GM21528 (cell line): ENCODE measurements at regions not wholly inside any gene's neighbourhood (a gene's known extent, or its start where the extent isn't known, plus 50 kb on each side); places are given as distances from the start of the nearest gene placed in this dataset.
"Not testable (repeated sequence)": the region's sequence is repeated elsewhere in the genome, so short reads cannot be mapped to it uniquely, and the experiment has no call there.

Experiments
- ATAC-seq: cut with Tn5 transposase; IDR thresholded peaks from one replicate; pipeline ENCODE4 v1.9.1; 2021; ENCODE audit warnings: mild to moderate bottlenecking, moderate library complexity; ENCODE audit not compliant: unreplicated experiment, low FRiP score

DNA sequence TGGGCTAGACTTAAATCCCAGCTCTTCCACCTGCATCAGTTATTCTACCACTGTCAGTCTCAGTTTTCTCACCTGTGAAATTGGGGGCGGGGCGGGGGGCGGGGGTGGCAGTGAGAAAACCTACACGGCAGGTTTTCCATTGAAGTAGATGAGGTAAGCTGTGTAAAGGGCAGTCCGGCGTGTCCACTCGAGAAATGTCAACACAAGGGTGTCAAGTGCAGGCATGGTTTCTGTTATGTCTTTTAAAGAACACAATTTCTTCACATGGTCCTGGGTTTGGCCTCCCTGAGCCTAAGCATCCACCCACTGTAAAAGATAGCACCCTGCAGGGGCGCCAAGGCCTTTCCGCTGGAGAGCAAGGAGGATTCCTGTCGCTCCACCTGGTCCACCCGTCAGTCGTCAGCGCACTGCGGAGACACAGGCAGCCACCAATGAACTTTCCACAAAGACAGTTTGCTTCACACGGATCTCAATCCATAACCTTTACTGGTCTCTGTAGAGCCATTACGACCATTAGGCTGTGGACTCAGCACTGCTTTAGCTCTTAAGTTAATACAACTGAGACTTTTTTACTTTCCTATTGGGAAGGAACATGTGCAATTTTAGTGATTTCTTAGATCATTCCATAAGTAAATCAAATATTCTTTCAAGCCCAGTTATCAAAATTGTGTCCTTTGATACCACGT, 99.5 kb upstream of the FOXB1 start:
- no peak for ATAC-seq

DNA sequence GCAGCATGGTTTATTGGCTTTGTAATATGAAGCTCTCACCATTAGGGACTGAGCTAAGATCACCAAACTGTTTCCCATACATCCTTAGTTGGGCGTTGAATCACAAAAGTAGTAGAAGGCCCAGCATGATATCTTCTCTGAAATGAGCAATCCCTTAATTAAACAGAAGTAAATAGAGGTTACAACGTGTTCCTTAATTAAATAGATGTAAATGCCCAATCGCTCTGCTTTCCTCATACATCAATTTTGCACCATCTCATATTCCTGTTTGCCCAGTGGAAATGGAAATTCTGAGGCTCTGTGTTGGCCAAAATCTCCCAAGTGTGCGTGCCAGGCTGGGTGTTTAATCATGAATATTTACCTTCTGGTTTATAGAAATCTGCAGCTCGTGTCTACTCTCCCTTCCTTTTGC, 107.4 kb upstream of the FOXB1 start:
- no peak for ATAC-seq

DNA sequence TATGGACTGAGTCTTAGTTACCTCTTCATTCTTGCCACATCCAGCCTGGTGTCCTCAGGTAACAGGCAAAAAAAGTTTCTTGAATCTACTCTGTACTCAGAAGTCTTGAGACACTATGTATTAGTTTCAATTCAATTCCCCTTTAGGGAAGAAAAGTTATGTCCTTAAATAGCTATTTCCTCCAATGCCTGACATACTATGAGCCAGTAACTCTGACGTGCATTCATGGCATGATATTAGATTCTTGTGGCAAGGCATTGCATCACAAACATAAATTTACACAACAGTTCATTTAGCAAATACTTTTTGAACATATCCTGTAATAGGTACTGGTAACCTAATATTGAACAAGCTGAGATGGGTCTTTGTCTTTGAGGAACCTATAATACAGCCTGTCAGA, 109.3 kb upstream of the FOXB1 start:
- ATAC-seq = no peak

DNA sequence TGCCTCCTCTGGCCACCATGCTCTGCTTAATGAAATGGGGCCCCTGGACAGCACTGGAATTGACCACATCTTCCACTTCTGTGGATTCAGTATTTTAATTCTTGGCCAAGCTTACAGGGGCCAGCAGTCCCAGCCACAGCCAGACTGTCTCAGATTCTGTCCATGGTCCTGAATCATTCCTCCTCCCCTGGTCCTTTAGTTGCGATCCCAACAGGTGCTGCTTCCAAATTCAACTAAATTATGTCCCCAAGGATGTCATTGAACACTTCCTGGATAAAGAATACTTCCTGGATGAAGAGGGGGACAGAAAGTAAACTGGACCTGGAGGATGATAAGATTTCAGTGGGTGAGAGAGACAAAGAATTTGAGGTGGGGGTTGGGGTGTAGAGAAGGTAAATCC, 111.1 kb upstream of the FOXB1 start:
- ATAC-seq = no peak

DNA sequence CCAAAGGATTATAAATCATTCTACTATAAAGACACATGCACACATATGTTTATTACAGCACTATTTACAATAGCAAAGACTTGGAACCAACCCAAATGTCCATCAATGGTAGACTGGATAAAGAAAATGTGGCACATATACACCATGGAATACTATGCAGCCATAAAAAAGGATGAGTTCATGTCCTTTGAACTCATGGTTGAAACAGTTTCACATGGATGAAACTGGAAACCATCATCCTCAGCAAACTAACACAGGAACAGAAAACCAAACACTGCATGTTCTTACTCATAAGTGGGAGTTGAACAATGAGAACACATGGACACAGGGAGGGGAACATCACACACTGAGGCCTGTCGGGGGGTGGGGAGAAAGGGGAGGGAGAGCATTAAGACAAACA, 116.2 kb upstream of the FOXB1 start:
- ATAC-seq = not testable (repeated sequence)

DNA sequence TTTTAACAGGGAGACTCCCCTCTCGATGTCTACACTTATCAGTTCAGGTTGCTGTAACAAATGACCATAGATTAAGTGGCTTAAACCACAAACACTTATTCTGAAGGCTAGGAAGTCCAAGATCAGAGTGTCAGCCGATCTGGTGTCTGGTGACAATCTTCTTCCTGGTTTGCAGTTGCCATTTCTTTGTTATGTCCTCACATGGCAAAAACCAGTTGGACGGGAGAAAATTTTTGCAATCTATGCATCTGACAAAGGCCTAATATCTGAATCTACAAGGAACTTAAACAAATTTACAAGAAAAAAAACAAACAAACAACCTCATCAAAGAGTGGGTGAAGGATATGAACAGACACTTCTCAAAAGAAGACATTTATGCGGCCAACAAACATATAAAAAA, 116.9 kb upstream of the FOXB1 start:
- ATAC-seq = no peak

DNA sequence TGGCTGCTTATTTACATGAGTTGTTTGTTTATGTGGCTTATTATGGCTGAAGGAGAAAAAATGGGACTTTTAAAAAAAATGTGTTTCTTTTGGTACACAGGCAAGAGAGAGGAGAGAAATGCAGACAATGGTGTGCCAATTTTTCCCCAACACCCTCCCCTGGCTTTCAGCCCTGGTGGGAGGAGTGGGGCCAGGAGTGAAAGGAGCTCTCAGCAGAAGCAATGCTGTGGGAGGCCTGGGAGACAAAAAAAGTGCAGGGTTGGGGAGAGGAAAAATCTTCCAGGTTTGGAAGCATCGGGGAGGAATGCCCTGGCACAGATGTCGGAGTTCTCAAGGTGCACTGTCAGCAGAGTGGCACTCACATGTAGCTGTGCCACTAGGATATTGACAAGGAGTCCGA, 117.7 kb upstream of the FOXB1 start:
- no peak for ATAC-seq

DNA sequence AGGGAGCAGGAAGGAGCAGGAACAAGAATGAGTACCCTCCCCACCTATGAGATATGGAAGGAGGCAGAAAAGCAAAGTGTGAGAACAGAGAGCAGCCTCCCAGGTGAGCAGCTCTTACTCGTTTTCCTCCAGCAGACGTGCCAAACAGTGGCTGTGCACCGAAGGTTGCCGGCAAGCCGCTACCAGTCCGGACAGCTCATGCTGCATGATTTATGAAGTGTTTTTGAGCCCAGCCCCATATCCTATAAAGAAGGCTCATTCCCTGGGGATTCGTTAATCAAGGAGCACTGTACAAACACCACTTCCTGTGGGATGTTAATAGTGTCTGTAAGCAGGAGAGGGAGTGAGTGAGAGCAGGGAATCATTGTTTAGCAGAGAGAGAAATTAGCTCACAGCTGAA, 118.3 kb upstream of the FOXB1 start:
- ATAC-seq = no peak

DNA sequence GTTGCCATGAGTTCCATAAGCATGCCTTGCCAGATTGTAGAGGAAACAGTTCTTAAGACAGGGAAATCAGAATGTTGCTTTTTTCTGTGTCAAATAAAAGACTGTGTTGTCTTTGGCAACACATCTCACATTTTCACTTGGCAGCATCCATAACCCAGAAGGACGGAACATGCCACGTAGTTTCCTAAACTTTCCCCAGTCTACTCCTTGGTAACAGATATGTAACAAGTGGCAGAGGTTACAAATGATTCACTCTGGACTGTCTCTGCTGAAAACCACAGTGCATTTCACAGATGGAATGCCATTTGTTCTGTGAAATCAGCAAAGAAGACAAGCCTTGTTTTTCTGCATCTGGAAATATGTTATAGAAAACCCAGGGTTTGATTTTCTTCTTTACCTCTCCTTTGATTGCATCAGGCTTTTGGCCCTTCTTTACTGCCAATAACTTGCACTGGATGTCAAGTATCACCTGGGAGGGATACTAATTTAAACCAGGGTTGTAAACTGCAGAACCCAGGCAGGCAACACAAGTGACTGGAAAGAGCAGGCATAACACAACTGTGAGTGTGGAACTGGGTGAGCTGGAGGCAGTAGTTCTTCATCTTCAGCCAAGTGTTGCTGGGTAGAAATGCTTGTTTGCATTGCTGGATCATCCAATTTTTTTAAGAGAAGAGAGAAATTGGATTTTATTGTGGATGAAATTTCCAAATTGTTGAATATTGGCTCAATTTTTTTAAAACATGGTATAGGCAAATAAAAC, 124.4 kb upstream of the FOXB1 start:
- ATAC-seq = no peak

DNA sequence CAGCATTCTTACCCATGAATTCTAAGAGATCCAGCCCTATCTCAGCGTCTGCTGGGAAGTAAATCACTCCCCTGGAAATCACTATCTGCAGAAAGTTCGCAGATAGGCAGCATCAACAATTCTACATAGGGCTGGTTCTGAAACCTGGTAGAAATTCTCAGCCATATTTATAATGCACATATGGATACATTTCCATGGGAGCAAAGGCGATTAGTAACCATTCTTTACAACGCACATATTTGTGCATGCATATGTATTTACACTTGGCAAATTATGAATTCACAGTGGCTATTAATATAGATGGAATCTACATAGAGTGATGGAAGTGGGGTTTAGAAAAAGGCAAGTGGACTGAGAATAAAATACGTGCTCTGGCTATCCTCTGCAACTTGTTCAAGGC, 128.0 kb upstream of the FOXB1 start:
- no peak for ATAC-seq

DNA sequence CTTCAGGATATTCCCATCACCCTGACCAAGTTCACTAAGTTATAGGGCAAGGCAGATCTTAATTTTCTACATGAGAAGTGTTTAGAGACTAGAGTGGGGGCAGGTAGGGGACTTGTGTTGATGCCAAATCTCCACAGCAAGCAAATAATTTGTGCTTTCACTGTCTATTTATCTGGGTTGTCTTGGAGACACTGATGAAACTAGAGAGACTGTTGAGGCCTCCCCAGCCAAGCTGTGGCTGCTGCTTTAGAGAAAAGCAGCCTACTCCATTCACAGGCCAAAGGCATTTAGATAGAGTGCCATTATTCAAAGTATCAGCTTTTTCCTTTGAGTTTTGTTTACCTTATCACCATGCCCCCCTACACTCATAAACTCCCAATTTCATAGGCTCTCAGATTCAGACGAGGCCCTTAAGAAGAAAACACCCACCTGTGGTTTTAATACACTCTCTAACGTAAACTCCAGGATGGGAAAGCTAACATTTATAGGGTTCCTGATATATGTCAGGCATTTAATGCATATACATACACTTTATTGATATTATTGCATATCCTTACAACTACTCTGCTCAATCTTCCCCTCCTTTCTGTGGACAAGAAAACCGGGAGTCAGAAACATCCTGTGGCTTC, 130.4 kb upstream of the FOXB1 start:
- no peak for ATAC-seq

DNA sequence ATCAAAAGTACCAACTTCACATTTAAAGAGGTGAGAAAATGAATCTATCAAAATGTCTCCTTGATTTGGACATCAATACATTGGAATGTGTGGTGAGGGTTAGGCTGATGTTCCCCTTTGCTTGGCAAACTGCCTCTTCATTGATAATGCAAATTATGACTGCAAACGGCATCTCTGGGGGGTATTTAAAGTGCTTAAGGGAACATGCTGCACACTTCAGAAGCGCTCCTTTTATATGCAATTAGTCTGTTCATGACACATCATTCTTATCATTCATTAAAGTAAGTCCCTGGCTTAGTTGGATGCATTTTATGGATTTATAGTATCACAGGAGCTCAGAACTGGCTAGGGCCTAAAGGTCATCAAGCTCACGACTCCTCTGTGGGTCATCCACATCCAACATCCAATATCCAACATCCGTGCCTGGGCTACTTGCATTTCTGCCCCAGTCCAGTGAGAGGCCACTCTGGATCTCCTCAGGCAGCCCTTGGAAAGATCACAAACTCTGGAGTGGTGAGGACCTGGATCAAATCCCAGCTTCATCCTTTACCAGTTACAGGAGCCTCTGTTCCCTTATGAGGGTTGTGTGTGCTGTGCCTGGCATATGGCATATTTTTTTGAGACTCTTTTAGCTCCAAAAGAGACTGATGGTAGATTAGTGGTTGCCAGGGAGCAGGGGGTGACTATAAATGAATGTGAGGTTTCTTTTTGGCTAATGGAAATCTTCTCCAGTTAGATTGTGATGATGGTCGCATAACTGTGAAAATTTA, 136.8 kb upstream of the FOXB1 start:
- ATAC-seq = no peak

DNA sequence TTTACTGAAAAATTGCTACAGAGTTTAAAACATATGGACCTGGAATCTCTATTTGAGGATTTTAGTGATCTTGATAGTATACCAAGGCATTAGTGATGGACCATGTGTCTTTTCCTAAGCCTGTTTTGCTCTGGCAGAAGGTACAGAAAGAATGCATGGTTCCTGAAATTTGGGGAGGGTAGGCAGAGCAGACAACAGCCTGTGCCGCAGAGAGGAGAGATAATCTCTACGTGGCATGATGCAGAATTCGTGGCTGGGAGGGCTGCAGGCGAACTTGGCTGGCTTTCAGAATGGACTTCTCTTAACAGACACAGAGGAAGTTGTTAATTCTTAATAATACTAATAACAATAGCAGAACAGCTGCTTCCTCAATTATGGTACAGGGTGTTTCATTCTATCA, 137.5 kb upstream of the FOXB1 start:
- no peak for ATAC-seq

DNA sequence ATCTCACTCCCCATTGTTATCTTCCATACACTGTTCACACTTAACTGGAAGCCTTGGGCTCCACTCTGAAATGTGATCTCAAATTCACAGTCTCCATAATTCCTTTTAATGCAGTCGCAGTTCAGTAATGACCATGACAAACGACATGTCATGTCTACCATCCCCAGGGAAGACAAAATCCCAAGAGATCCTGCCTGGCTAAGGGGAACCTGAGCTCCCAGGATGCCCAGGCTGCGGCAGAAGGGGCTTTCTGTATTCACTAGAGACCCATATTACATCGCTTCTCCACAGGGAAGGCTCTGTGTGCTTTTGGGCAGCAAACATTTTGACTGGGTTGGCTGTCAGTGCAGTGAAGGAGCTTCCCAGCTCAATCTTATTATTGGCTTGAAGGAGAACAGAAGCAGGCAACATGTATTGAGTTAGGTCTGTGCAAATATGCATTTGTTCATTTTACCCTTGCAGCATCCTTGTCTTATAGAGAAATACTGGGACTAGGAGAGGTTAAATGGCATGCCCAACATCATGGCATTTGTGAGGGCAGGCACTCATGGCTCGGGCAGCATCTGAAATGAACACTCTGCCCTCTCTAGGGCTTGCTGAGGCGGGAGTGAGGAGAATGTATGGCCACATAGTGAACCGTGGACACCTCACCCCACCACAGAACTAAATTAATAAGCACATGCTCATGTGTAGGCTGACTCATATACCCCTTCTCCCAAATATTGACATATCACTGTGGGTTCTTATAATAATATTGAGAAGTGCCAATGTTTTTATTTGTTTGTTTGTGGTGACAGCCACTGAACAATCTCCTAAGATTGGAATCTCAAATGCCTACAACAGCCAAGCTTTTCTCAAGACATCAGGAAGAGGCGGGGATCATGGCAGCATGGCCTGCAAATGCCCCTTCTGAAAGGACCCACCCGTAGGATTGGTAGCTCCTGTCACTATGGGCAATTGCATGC, 141.6 kb upstream of the FOXB1 start:
- no peak for ATAC-seq

DNA sequence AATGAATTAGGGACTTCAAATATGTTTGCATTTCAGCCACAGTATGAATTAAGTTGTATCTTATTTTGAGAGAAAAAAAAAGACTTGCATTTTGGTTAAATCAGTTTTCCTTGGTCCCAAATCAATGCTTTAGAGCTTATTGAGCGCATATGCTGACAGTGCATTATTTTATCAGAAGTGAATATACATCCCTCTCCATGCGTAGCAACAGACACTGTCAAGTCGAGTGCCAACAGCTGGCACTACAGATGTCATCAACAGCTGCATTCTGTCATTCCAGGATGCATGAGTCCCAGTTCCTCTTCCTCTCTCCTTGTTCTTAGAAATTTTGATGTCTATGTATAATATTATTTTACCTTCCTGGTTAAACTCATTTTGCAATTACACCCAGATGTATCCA, 156.1 kb upstream of the FOXB1 start:
- ATAC-seq = no peak

DNA sequence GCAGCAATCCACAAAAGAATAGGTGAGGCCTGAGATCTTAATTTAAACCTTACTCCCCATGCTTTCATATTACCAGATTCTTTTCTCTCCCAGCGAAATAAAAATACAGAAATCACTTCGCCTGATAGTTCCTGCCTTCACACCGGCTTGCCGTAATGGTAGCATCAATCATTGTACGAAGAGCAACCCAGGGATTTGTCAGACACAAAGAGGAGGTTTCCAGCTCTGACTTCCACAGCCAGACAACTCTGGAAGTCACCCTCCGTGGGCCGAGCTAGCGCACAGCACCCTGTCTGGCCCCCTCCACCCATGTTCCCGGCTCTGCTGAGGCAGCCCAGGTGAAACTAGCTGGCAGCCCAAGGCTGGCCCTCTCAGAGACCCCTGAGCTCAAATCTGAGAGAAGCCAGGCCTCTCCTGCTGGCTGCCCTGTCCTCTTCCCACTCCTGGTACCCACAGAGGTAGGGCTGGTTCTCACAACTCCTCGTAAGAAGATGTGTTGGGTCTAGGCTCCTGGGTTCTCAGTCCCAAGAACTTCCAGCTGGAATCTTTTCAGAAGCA, 156.9 kb upstream of the BNIP2 start:
- ATAC-seq = no peak

DNA sequence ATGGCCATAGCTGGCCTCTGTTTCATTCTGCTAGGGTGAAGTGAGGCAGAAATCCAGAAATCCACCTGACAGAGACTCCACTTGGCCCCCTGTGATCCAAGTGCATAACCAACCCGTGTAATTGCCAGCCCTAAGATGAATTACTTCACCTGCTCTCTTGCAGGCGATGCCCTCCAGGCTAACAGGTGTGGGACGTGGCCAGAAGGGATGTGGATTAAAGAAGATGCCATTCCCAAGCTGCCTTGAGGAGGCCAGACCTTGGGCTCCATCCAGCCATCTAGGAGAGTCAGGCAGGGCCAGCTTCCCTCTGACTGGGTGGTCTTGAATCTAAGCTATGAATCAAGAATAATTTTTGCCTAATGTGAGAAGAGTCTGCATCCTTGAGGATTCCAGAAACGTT, 154.5 kb upstream of the BNIP2 start:
- no peak for ATAC-seq

DNA sequence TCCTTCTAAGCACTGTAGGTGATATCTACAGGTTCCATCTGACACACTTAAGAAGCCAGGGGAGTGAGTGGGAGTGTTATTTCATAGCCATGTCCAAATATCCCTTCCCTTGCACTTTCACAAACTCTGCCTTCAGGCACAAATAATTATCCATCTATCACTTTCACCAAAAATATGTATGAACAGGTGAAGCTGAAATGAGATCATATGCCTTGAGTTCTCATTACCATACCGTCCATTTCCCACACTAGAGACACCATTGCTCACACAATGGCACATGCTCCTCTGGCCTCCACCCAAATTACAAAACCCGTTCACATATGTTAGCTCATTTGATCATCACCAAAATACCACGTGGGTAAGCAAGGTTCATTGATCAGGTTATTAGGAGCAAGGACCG, 151.9 kb upstream of the BNIP2 start:
- no peak for ATAC-seq

DNA sequence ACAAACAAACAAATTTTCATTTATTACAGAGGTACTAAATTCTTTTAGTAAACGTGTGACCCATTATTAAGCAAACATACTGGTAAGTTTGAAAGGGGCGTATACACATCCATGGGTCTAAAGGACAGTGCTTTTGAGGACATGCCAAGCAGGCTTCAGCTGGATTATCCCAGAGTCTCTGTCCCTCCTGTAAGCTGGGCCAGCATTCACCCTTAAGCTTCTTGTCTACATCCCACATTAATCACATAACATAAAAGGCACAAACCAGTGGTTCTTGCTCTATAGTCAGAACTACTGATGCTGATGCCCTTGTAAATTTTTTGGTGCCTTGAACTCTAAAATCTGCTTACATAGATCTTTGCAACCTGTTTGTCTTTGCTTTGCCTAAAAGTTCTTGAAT, 150.8 kb upstream of the BNIP2 start:
- ATAC-seq = no peak

DNA sequence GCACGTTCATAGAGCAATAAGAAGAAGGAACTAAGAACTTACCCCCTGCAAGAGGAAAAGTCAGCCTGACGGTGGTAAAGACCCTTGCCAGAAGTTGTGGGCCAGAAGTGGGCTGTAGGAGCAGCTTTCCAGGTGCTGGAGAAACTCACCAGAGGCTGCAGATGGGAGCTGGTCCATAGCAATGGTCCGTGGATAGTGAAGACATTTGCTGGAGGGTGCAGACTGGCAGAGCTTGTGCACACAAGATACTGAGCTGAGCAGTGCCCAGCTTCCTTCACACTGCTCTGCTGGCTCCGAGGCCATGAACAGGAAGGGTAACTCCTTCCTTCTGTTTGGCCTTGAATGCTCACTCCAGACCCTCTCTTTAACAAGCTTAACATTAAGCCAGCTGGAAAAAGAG, 149.8 kb upstream of the BNIP2 start:
- no peak for ATAC-seq
